Stimulated activated CD4-positive, alpha-beta T cell treated with anti-CD3 and anti-CD28 coated beads, Interleukin-1b, Interleukin-23, amount 100 ng/mL, for 48 hours (primary cell): ENCODE measurements at regions not wholly inside any gene's neighbourhood (a gene's known extent, or its start where the extent isn't known, plus 50 kb on each side); places are given as distances from the start of the nearest gene placed in this dataset.

ENCODE experiments used
- DNase-seq: peaks from one replicate; pipeline ENCODE4 v3.0.0-alpha.2; 2020

GRCh38 chr3:5071061-5071460 lies 51.0 kb upstream of the ARL8B start:
- DNase-seq, result no peak

- no peak for DNase-seq
These were observed 49.8 kb upstream of the ARL8B start for GRCh38 chr3:5072100-5072816.
